ENCODE measurements at regions not wholly inside any gene's neighbourhood (a gene's known extent, or its start where the extent isn't known, plus 50 kb on each side); places are given as distances from the start of the nearest gene placed in this dataset.

DNA sequence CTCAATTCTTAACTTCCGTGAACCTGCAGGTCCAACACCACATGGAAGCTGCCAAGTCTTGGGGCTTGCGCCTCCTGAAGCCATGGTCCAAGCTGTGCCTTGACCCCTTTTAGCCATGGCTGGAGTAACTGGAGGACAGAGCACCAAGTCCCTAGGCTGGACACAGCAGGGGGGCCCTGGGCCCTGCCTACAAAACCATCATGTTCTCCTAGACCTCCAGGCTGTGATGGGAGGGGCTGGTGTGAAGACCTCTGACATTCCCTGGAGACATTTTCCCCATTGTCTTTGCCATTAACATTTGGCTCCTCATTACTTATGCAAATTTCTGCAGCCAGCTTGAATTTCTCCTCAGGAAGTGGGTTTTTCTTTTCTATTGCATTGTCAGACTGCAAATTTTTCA, 570.1 kb downstream of the FSCB start:
- TF ChIP-seq CSDC2 (CRISPR knock-in tag; IDR thresholded peaks at IDR 0.05) (no peak), SNAI2 (CRISPR knock-in tag; IDR thresholded peaks at IDR 0.05) (no peak)
- TF ChIP-seq, protein P1, sequence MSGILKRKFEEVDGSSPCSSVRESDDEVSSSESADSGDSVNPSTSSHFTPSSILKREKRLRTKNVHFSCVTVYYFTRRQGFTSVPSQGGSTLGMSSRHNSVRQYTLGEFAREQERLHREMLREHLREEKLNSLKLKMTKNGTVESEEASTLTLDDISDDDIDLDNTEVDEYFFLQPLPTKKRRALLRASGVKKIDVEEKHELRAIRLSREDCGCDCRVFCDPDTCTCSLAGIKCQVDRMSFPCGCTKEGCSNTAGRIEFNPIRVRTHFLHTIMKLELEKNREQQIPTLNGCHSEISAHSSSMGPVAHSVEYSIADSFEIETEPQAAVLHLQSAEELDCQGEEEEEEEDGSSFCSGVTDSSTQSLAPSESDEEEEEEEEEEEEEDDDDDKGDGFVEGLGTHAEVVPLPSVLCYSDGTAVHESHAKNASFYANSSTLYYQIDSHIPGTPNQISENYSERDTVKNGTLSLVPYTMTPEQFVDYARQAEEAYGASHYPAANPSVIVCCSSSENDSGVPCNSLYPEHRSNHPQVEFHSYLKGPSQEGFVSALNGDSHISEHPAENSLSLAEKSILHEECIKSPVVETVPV (CRISPR knock-in tag; IDR thresholded peaks at IDR 0.05): no peak
- TF ChIP-seq, protein P2, sequence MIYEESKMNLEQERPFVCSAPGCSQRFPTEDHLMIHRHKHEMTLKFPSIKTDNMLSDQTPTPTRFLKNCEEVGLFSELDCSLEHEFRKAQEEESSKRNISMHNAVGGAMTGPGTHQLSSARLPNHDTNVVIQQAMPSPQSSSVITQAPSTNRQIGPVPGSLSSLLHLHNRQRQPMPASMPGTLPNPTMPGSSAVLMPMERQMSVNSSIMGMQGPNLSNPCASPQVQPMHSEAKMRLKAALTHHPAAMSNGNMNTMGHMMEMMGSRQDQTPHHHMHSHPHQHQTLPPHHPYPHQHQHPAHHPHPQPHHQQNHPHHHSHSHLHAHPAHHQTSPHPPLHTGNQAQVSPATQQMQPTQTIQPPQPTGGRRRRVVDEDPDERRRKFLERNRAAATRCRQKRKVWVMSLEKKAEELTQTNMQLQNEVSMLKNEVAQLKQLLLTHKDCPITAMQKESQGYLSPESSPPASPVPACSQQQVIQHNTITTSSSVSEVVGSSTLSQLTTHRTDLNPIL (CRISPR knock-in tag; IDR thresholded peaks at IDR 0.05; ENCODE audit: low read depth): no peak
